Ovary (tissue), 3 donors: ENCODE measurements at regions not wholly inside any gene's neighbourhood (a gene's known extent, or its start where the extent isn't known, plus 50 kb on each side); places are given as distances from the start of the nearest gene placed in this dataset.

Experiments used
- CTCF ChIP-seq, 3 donors: fragments of 450-650 bp in 2 of 3; fragments of 200-600 bp in 1 of 3; IDR thresholded peaks; one replicate each; pipeline versions ENCODE4 v1.5.1 to v1.8.0; 2016 to 2022; ENCODE audit warnings: antibody characterized with exemption in 3 of 3, mild to moderate bottlenecking in 1 of 3
- EP300 ChIP-seq: sonication (generic); formaldehyde crosslinking; IDR thresholded peaks from one replicate; pipeline ENCODE4 v1.6.1; 2017; ENCODE audit warnings: antibody characterized with exemption
- POLR2A ChIP-seq: fragments of 450-650 bp; IDR thresholded peaks from one replicate; pipeline ENCODE4 v1.6.1; 2017; ENCODE audit warnings: antibody characterized with exemption, mild to moderate bottlenecking, moderate library complexity
- donor health status: DM: no; HTN: no; CAD: no.

GRCh38 chr4:161143375-161143774 is 1020.4 kb downstream of the FSTL5 start:
- no peak for TF ChIP-seq POLR2A
- no peak for TF ChIP-seq CTCF (IDR thresholded peaks at IDR 0.05)
- no peak for TF ChIP-seq EP300
